ENCODE measurements at regions not wholly inside any gene's neighbourhood (a gene's known extent, or its start where the extent isn't known, plus 50 kb on each side); places are given as distances from the start of the nearest gene placed in this dataset.
"Not testable (repeated sequence)": the region's sequence is repeated elsewhere in the genome, so short reads cannot be mapped to it uniquely, and the experiment has no call there.

GRCh38 chr5:12095808-12096281 is 191.6 kb upstream of the CTNND2 start:
- no peak overlapping the region for H3K27ac Mint-ChIP-seq (ENCODE audit: unreplicated experiment)
- no peaks in the 10 kb centered on the region for H3K36me3 Mint-ChIP-seq (ENCODE audit: unreplicated experiment)
- H3K9me3 Mint-ChIP-seq (ENCODE audit: unreplicated experiment): no peaks in the 10 kb centered on the region
- DNase-seq (ENCODE audit: extremely low spot score, unreplicated experiment): no peak
- H3K27me3 Mint-ChIP-seq (ENCODE audit: unreplicated experiment): no peaks in the 10 kb centered on the region
- TF ChIP-seq CTCF (IDR thresholded peaks at IDR 0.05): no peak
- no peak overlapping the region for H3K4me3 Mint-ChIP-seq (ENCODE audit: unreplicated experiment)
- H3K4me1 Mint-ChIP-seq (ENCODE audit: unreplicated experiment): no peaks in the 10 kb centered on the region

- DNase-seq (ENCODE audit: extremely low spot score, unreplicated experiment): no peak
- H3K27ac Mint-ChIP-seq (ENCODE audit: unreplicated experiment): no peak overlapping the region
- peaks cover 3% of the 10 kb centered on the region for H3K9me3 Mint-ChIP-seq (ENCODE audit: unreplicated experiment)
Observed at GRCh38 chr5:12093586-12093985, 189.3 kb upstream of the CTNND2 start.

GRCh38 chr5:12080761-12081160 is 176.5 kb upstream of the CTNND2 start:
- DNase-seq (ENCODE audit: extremely low spot score, unreplicated experiment): no peak
- no peak overlapping the region for H3K27ac Mint-ChIP-seq (ENCODE audit: unreplicated experiment)
- H3K27me3 Mint-ChIP-seq (ENCODE audit: unreplicated experiment): no peaks in the 10 kb centered on the region
- H3K4me3 Mint-ChIP-seq (ENCODE audit: unreplicated experiment): no peak overlapping the region
- no peaks in the 10 kb centered on the region for H3K36me3 Mint-ChIP-seq (ENCODE audit: unreplicated experiment)
- H3K9me3 Mint-ChIP-seq (ENCODE audit: unreplicated experiment): peaks cover 13% of the 10 kb centered on the region
- H3K4me1 Mint-ChIP-seq (ENCODE audit: unreplicated experiment): no peaks in the 10 kb centered on the region
- TF ChIP-seq CTCF (IDR thresholded peaks at IDR 0.05): no peak

More at GRCh38 chr5:12093586-12093985, 189.3 kb upstream of the CTNND2 start:
- Mint-ChIP-seq H3K36me3 (ENCODE audit: unreplicated experiment) (no peaks in the 10 kb centered on the region), H3K4me3 (ENCODE audit: unreplicated experiment) (no peak overlapping the region), H3K4me1 (ENCODE audit: unreplicated experiment) (no peaks in the 10 kb centered on the region), H3K27me3 (ENCODE audit: unreplicated experiment) (no peaks in the 10 kb centered on the region)
- TF ChIP-seq CTCF (IDR thresholded peaks at IDR 0.05): no peak

GRCh38 chr5:12078286-12078685 is 174.0 kb upstream of the CTNND2 start:
- peaks cover 13% of the 10 kb centered on the region for H3K9me3 Mint-ChIP-seq (ENCODE audit: unreplicated experiment)
- not testable (repeated sequence) for H3K4me3 Mint-ChIP-seq (ENCODE audit: unreplicated experiment); H3K27me3 Mint-ChIP-seq (ENCODE audit: unreplicated experiment); DNase-seq (ENCODE audit: extremely low spot score, unreplicated experiment); H3K27ac Mint-ChIP-seq (ENCODE audit: unreplicated experiment); H3K36me3 Mint-ChIP-seq (ENCODE audit: unreplicated experiment); H3K4me1 Mint-ChIP-seq (ENCODE audit: unreplicated experiment)

GRCh38 chr5:12073426-12073825 is 169.2 kb upstream of the CTNND2 start:
- H3K4me3 Mint-ChIP-seq (ENCODE audit: unreplicated experiment): no peak overlapping the region
- no peak for TF ChIP-seq CTCF (IDR thresholded peaks at IDR 0.05)
- H3K27me3 Mint-ChIP-seq (ENCODE audit: unreplicated experiment): no peaks in the 10 kb centered on the region
- H3K27ac Mint-ChIP-seq (ENCODE audit: unreplicated experiment): no peak overlapping the region
- no peaks in the 10 kb centered on the region for H3K4me1 Mint-ChIP-seq (ENCODE audit: unreplicated experiment)
- no peaks in the 10 kb centered on the region for H3K9me3 Mint-ChIP-seq (ENCODE audit: unreplicated experiment)
- DNase-seq (ENCODE audit: extremely low spot score, unreplicated experiment): no peak
- no peaks in the 10 kb centered on the region for H3K36me3 Mint-ChIP-seq (ENCODE audit: unreplicated experiment)

GRCh38 chr5:12072441-12072840 is 168.2 kb upstream of the CTNND2 start:
- H3K27ac Mint-ChIP-seq (ENCODE audit: unreplicated experiment): no peak overlapping the region
- no peaks in the 10 kb centered on the region for H3K9me3 Mint-ChIP-seq (ENCODE audit: unreplicated experiment)
- no peak for TF ChIP-seq CTCF (IDR thresholded peaks at IDR 0.05)
- H3K36me3 Mint-ChIP-seq (ENCODE audit: unreplicated experiment): no peaks in the 10 kb centered on the region
- no peaks in the 10 kb centered on the region for H3K4me1 Mint-ChIP-seq (ENCODE audit: unreplicated experiment)
- no peak overlapping the region for H3K4me3 Mint-ChIP-seq (ENCODE audit: unreplicated experiment)
- no peak for DNase-seq (ENCODE audit: extremely low spot score, unreplicated experiment)
- peaks cover 1% of the 10 kb centered on the region for H3K27me3 Mint-ChIP-seq (ENCODE audit: unreplicated experiment)
